ENCODE measurements at regions not wholly inside any gene's neighbourhood (a gene's known extent, or its start where the extent isn't known, plus 50 kb on each side); places are given as distances from the start of the nearest gene placed in this dataset.
"Not testable (repeated sequence)": the region's sequence is repeated elsewhere in the genome, so short reads cannot be mapped to it uniquely, and the experiment has no call there.

GRCh38 chr7:81226234-81226633 lies 307.4 kb upstream of the SEMA3C start:
- ChIA-PET POLR2A (no interaction called here), CTCF (no interaction called here)
- Histone ChIP-seq H3K36me3 (replicated peaks in 1 of 2; ENCODE audit: control extremely low read depth in 1 of 2, control insufficient read depth in 1 of 2, extremely low read depth in 1 of 2, insufficient read depth in 2 of 2, low read length in 1 of 2) (no peaks in the 10 kb centered on the region), H4K20me1 (ENCODE audit: control insufficient read depth, insufficient read depth, low read length, poor library complexity, severe bottlenecking) (no peaks in the 10 kb centered on the region), H3K9me3 (ENCODE audit: control extremely low read depth in 1 of 3, control insufficient read depth in 2 of 3, insufficient read depth in 1 of 3, low read length in 2 of 3) (peaks cover 0 to 4% (median 0%) of the 10 kb centered on the region in 3 donors), H3K27ac (ENCODE audit: low read length in 2 of 2) (no peak overlapping the region), H2AFZ (ENCODE audit: insufficient read depth, low read depth, low read length, poor library complexity, severe bottlenecking) (no peak overlapping the region), H3K4me3 (ENCODE audit: control extremely low read depth in 1 of 5, extremely low read depth in 1 of 5, insufficient read depth in 1 of 5, low read depth in 2 of 5, low read length in 4 of 5) (no peak overlapping the region), H3K4me1 (ENCODE audit: control insufficient read depth in 2 of 2, insufficient read depth in 2 of 2, low read length in 2 of 2) (no peaks in the 10 kb centered on the region), H3K9ac (ENCODE audit: low read length) (no peak overlapping the region), H3K4me2 (replicated peaks; ENCODE audit: low read depth, low read length, poor library complexity, severe bottlenecking) (no peak overlapping the region), H3K79me2 (ENCODE audit: control insufficient read depth, insufficient read depth, low read length) (no peaks in the 10 kb centered on the region), H3K27me3 (replicated peaks in 1 of 4; ENCODE audit: control extremely low read depth in 1 of 4, control insufficient read depth in 3 of 4, insufficient read depth in 4 of 4, low read length in 3 of 4) (no peaks in the 10 kb centered on the region)
- TF ChIP-seq, protein P1, sequence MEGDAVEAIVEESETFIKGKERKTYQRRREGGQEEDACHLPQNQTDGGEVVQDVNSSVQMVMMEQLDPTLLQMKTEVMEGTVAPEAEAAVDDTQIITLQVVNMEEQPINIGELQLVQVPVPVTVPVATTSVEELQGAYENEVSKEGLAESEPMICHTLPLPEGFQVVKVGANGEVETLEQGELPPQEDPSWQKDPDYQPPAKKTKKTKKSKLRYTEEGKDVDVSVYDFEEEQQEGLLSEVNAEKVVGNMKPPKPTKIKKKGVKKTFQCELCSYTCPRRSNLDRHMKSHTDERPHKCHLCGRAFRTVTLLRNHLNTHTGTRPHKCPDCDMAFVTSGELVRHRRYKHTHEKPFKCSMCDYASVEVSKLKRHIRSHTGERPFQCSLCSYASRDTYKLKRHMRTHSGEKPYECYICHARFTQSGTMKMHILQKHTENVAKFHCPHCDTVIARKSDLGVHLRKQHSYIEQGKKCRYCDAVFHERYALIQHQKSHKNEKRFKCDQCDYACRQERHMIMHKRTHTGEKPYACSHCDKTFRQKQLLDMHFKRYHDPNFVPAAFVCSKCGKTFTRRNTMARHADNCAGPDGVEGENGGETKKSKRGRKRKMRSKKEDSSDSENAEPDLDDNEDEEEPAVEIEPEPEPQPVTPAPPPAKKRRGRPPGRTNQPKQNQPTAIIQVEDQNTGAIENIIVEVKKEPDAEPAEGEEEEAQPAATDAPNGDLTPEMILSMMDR (IDR thresholded peaks at IDR 0.05), result no peak
- TF ChIP-seq EZH2 (IDR thresholded peaks at IDR 0.05; ENCODE audit: borderline replicate concordance, insufficient read depth, low read depth, low read length, poor library complexity, severe bottlenecking), result no peak
- H3K4me1 Mint-ChIP-seq, result no peaks in the 10 kb centered on the region
- WGBS (ENCODE audit: insufficient coverage), result no CpG with 5 or more reads among the region's 3 CpGs
- ATAC-seq (ENCODE audit: low read depth) (no peak), DNase-seq (no peak)
- no peak overlapping the region for H3K27ac Mint-ChIP-seq
- H3K27me3 Mint-ChIP-seq, result no peaks in the 10 kb centered on the region
- intact Hi-C loops (cut with micrococcal nuclease), result no loop called here
- peaks cover 7% of the 10 kb centered on the region for H3K9me3 Mint-ChIP-seq (ENCODE audit: insufficient read depth)
- H3K4me3 Mint-ChIP-seq, result no peak overlapping the region

GRCh38 chr7:81222692-81223091 lies 303.8 kb upstream of the SEMA3C start:
- H3K4me3 Mint-ChIP-seq; CTCF ChIA-PET; H3K36me3 ChIP-seq (replicated peaks in 1 of 2; ENCODE audit: control extremely low read depth in 1 of 2, control insufficient read depth in 1 of 2, extremely low read depth in 1 of 2, insufficient read depth in 2 of 2, low read length in 1 of 2); H3K27me3 ChIP-seq (replicated peaks in 1 of 4; ENCODE audit: control extremely low read depth in 1 of 4, control insufficient read depth in 3 of 4, insufficient read depth in 4 of 4, low read length in 3 of 4); intact Hi-C loops (cut with micrococcal nuclease); POLR2A ChIA-PET; H4K20me1 ChIP-seq (ENCODE audit: control insufficient read depth, insufficient read depth, low read length, poor library complexity, severe bottlenecking); ATAC-seq (ENCODE audit: low read depth); H3K9me3 Mint-ChIP-seq (ENCODE audit: insufficient read depth); H3K79me2 ChIP-seq (ENCODE audit: control insufficient read depth, insufficient read depth, low read length); DNase-seq; H3K27ac ChIP-seq (ENCODE audit: low read length in 2 of 2); H3K9ac ChIP-seq (ENCODE audit: low read length); H3K4me1 Mint-ChIP-seq; H3K4me1 ChIP-seq (ENCODE audit: control insufficient read depth in 2 of 2, insufficient read depth in 2 of 2, low read length in 2 of 2); H3K4me3 ChIP-seq (ENCODE audit: control extremely low read depth in 1 of 5, extremely low read depth in 1 of 5, insufficient read depth in 1 of 5, low read depth in 2 of 5, low read length in 4 of 5); H3K4me2 ChIP-seq (replicated peaks; ENCODE audit: low read depth, low read length, poor library complexity, severe bottlenecking); H2AFZ ChIP-seq (ENCODE audit: insufficient read depth, low read depth, low read length, poor library complexity, severe bottlenecking); H3K9me3 ChIP-seq (ENCODE audit: control extremely low read depth in 1 of 3, control insufficient read depth in 2 of 3, insufficient read depth in 1 of 3, low read length in 2 of 3); H3K27ac Mint-ChIP-seq; H3K27me3 Mint-ChIP-seq: not testable (repeated sequence)
- 100% methylated on average over 2 of the region's 2 CpGs for WGBS (ENCODE audit: insufficient coverage)

All from B cell (primary cell).